ENCODE measurements at regions not wholly inside any gene's neighbourhood (a gene's known extent, or its start where the extent isn't known, plus 50 kb on each side); places are given as distances from the start of the nearest gene placed in this dataset.

DNA sequence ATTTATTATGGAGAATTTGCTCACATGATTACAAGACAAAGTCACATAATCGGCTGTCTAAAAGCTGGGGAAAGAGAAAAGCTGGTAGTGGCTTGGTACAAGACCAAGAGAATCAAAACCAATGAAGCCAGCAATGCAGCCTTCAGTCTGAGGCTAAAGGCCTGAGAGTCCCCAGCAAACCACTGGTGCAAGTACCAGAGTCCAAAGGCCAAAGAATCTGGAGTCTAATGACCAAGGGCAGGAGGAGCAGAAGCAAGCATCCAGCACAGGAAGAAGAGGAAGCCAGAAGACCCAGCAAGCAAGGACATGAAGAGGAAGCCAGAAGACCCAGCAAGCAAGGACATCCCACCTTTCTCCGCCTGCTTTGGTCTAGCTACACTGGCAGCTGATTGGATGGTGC lies 250.6 kb upstream of the SALL1 start:
- TF ChIP-seq POLR2A (IDR thresholded peaks at IDR 0.05) (no peak), POLR2AphosphoS5 (IDR thresholded peaks at IDR 0.05) (no peak), EP300 (IDR thresholded peaks at IDR 0.05; ENCODE audit: low read depth) (no peak)
- TF ChIP-seq, protein P1, sequence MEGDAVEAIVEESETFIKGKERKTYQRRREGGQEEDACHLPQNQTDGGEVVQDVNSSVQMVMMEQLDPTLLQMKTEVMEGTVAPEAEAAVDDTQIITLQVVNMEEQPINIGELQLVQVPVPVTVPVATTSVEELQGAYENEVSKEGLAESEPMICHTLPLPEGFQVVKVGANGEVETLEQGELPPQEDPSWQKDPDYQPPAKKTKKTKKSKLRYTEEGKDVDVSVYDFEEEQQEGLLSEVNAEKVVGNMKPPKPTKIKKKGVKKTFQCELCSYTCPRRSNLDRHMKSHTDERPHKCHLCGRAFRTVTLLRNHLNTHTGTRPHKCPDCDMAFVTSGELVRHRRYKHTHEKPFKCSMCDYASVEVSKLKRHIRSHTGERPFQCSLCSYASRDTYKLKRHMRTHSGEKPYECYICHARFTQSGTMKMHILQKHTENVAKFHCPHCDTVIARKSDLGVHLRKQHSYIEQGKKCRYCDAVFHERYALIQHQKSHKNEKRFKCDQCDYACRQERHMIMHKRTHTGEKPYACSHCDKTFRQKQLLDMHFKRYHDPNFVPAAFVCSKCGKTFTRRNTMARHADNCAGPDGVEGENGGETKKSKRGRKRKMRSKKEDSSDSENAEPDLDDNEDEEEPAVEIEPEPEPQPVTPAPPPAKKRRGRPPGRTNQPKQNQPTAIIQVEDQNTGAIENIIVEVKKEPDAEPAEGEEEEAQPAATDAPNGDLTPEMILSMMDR (IDR thresholded peaks at IDR 0.05) = no peak
- in situ Hi-C loops (cut with MboI; ENCODE audit: low pct_ligation_motif_present in 1 of 4, low pct_unique_long_range_greater_than_20kb in 1 of 4, low sequenced_read_pairs in 3 of 4) (no loop called here), intact Hi-C loops (cut with DNase I; ENCODE audit: low total_unique reads) (no loop called here)
- 79% methylated on average over 2 of the region's 2 CpGs; no CpG with 5 or more reads in 1 of the 2 donors for WGBS, 2 donors (ENCODE audit: low coverage in 1 of 2)
- Histone ChIP-seq H3K4me3 (no peak overlapping the region), H3K9me3 (no peaks in the 10 kb centered on the region), H3K27ac (no peak overlapping the region), H3K4me1 (no peaks in the 10 kb centered on the region), H3K36me3 (no peaks in the 10 kb centered on the region), H3K27me3 (no peaks in the 10 kb centered on the region)
- DNase-seq = no peak

DNA sequence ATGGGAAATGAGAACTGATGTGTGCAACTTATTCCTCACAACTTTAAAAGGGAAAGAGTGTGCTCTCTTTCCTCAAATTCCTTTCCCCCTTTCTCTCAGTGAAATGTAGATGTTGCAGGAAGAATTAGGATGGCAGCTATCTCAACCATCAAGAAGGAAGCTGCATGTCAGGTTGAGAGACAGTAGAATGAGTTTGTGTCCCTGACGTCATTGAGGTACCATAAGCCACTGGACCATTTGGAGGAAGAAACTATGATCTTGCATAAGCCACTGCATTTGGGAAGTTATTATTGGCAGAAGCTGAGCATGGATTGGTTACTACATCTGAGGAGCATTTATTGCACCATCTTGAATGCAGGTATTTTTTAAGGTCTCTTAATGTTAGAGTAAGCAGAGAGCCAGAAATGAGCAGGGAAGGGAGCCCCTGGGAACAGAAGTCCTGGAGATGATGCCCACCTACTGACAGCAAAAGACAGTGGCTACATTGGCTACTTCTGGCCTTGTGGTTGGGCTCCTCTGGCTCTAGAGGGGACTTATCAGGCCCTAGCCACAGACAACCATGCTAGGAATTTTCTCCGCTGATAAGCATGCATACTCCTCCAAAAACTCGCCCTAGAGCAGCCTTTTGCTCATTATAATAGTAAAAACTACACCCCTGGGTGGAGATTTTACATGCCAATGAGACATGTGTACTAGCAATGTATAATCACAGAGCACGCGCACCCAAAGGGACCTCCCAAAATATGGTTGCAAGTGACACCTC lies 249.0 kb upstream of the SALL1 start:
- WGBS, 2 donors (ENCODE audit: low coverage in 1 of 2) = 80 to 86% methylated on average over 1 to 5 of the region's 5 CpGs
- intact Hi-C loops (cut with DNase I; ENCODE audit: low total_unique reads) = no loop called here

DNA sequence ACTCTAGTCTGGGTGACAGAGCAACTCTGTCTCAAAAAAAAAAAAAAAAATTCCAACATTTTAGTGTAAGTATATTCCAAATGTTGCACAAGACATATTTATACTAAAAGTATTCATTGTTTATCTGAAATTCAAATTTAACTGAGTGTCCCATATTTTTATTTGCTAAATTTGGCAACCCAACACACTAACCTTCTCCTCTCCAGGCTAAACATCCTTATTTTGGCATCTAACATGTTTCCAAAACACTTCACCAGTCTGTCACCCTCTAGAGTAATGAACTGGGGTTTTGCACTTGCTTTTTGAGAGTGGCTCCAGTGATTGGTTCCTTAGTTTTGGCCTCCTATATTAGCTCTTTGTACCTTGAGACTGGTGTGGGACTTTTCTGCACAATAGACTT lies 243.4 kb upstream of the SALL1 start:
- no peaks in the 10 kb centered on the region for H3K36me3 ChIP-seq
- in situ Hi-C loops (cut with MboI; ENCODE audit: low pct_ligation_motif_present in 1 of 4, low pct_unique_long_range_greater_than_20kb in 1 of 4, low sequenced_read_pairs in 3 of 4) = no loop called here
- intact Hi-C loops (cut with DNase I; ENCODE audit: low total_unique reads) = no loop called here
- H3K27me3 ChIP-seq = no peaks in the 10 kb centered on the region
- no peak overlapping the region for H3K27ac ChIP-seq
- H3K4me1 ChIP-seq = no peaks in the 10 kb centered on the region
- DNase-seq = no peak
- no peaks in the 10 kb centered on the region for H3K9me3 ChIP-seq
- TF ChIP-seq EP300 (IDR thresholded peaks at IDR 0.05; ENCODE audit: low read depth) = no peak
- TF ChIP-seq, protein P1 (IDR thresholded peaks at IDR 0.05) = no peak
- no peak for TF ChIP-seq POLR2A (IDR thresholded peaks at IDR 0.05)
- no peak for TF ChIP-seq POLR2AphosphoS5 (IDR thresholded peaks at IDR 0.05)
- H3K4me3 ChIP-seq = no peak overlapping the region

More for the DNA sequence above, 249.0 kb upstream of the SALL1 start:
- H3K27ac ChIP-seq = no peak overlapping the region
- in situ Hi-C loops (cut with MboI; ENCODE audit: low pct_ligation_motif_present in 1 of 4, low pct_unique_long_range_greater_than_20kb in 1 of 4, low sequenced_read_pairs in 3 of 4) = no loop called here
- H3K4me3 ChIP-seq = no peak overlapping the region
- TF ChIP-seq, protein P1 (IDR thresholded peaks at IDR 0.05) = no peak
- TF ChIP-seq EP300 (IDR thresholded peaks at IDR 0.05; ENCODE audit: low read depth) (no peak), POLR2AphosphoS5 (IDR thresholded peaks at IDR 0.05) (no peak), POLR2A (IDR thresholded peaks at IDR 0.05) (no peak)
- DNase-seq = no peak
- no peaks in the 10 kb centered on the region for H3K4me1 ChIP-seq
- H3K27me3 ChIP-seq = no peaks in the 10 kb centered on the region
- H3K9me3 ChIP-seq = no peaks in the 10 kb centered on the region
- no peaks in the 10 kb centered on the region for H3K36me3 ChIP-seq

DNA sequence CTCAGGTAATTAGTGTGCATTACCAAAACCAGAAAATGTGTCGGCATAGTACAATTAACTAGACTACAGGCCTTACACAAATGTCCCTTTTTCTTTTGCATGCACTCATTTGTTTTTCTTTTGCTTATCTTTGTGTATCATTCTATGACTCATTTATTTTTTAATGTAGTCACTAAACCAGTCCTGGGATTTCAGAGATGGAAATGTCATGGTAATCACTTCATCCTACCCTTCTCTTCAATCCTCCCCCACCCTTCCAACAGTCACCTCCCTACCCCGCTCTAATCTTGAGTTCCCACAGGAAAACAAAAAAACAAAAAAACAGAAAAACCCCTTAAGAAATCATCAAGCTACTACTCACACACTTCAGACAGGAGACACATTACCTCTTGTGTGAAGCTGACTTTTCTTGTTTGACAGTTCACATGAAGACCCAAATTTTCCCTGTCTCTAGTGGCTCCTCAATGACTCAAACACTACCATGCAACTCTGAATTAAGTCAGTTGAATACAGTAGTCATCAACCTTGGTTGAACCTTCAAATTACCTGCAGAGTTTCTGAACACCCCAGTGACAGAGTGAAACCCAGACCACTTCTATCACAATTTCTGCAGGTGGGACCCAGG lies 242.4 kb upstream of the SALL1 start:
- no peak for TF ChIP-seq POLR2AphosphoS5 (IDR thresholded peaks at IDR 0.05)
- TF ChIP-seq, protein P1 (IDR thresholded peaks at IDR 0.05) = no peak

More for the DNA sequence above, 242.4 kb upstream of the SALL1 start:
- 79 to 81% methylated on average over 2 of the region's 2 CpGs for WGBS, 2 donors (ENCODE audit: low coverage in 1 of 2)
- H3K4me1 ChIP-seq = no peaks in the 10 kb centered on the region
- intact Hi-C loops (cut with DNase I; ENCODE audit: low total_unique reads) = no loop called here
- H3K9me3 ChIP-seq = no peaks in the 10 kb centered on the region
- H3K36me3 ChIP-seq = no peaks in the 10 kb centered on the region
- no peak for DNase-seq
- in situ Hi-C loops (cut with MboI; ENCODE audit: low pct_ligation_motif_present in 1 of 4, low pct_unique_long_range_greater_than_20kb in 1 of 4, low sequenced_read_pairs in 3 of 4) = no loop called here
- H3K4me3 ChIP-seq = no peak overlapping the region
- H3K27ac ChIP-seq = no peak overlapping the region
- H3K27me3 ChIP-seq = no peaks in the 10 kb centered on the region

Measured in transverse colon (tissue), 4 donors.